Endothelial cell of umbilical vein (primary cell): ENCODE measurements at regions not wholly inside any gene's neighbourhood (a gene's known extent, or its start where the extent isn't known, plus 50 kb on each side); places are given as distances from the start of the nearest gene placed in this dataset.

ENCODE experiments used
- BruUV-seq: library from RNA; stranded (reverse); fragments of 400-500 nt; replicated peaks from 2 replicates; lab custom pipeline; 2021; lab: Mats Ljungman, UMichigan
- CTCF ChIA-PET: fragments of 300-600, 350-600 bp; sonication (Branson Sonifier 250); formaldehyde crosslinking; loops from one replicate; lab custom pipeline; 2021; ENCODE audit warnings: antibody characterized with exemption, inconsistent platforms; lab: Charles Lee
- POLR2A ChIA-PET: fragments of 300-600, 350-600 bp; sonication (Branson Sonifier 250); formaldehyde crosslinking; loops from one replicate; lab custom pipeline; 2021; ENCODE audit warnings: antibody characterized with exemption, inconsistent platforms; lab: Charles Lee
- DNase-seq: peaks from one replicate; pipeline ENCODE4 v3.0.0-alpha.2; 2011; ENCODE audit warnings: low read depth, low spot score
- FAIRE-seq: peaks from 2 replicates; lab custom pipeline; 2011; peaks lifted over from hg19 to GRCh38; lab: Jason Lieb, UNC
- H2AFZ ChIP-seq: 2 replicates; pipeline ENCODE4 v1.6.0; 2012; ENCODE audit warnings: low read depth, low read length, control low read depth, inconsistent platforms
- H3K27ac ChIP-seq: 2 replicates; pipeline ENCODE4 v1.5.1; 2011; ENCODE audit warnings: low read depth, mild to moderate bottlenecking, control low read depth, low read length, moderate library complexity; ENCODE audit not compliant: insufficient read depth
- H3K27me3 ChIP-seq, 2 experiments: 2 replicates each; pipeline versions ENCODE4 v1.6.0 to v1.6.1; 2011; ENCODE audit warnings: low read length in 2 of 2, mixed read lengths in 1 of 2; ENCODE audit not compliant: control insufficient read depth in 2 of 2, insufficient read depth in 2 of 2
- H3K36me3 ChIP-seq, 2 experiments: 2 replicates in 1 of 2; 3 replicates in 1 of 2; pipeline ENCODE4 v1.5.1; 2011; ENCODE audit warnings: low read length in 2 of 2, mild to moderate bottlenecking in 1 of 2, moderate library complexity in 1 of 2; ENCODE audit not compliant: control insufficient read depth in 2 of 2, insufficient read depth in 2 of 2; ENCODE audit errors: extremely low read depth in 1 of 2
- H3K4me1 ChIP-seq: 3 replicates; pipeline ENCODE4 v1.5.1; 2011; ENCODE audit warnings: mild to moderate bottlenecking, low read length; ENCODE audit not compliant: control insufficient read depth, insufficient read depth; ENCODE audit errors: extremely low read depth
- H3K4me2 ChIP-seq: 2 replicates; pipeline ENCODE4 v1.6.1; 2011; ENCODE audit warnings: low read length, control low read depth, mixed read lengths; ENCODE audit not compliant: insufficient read depth
- H3K4me3 ChIP-seq, 3 experiments: fragments of 200-600 bp in 1 of 3; sonication (generic), shearing (Covaris generic) in 1 of 3; replicated peaks in 1 of 3; 2 replicates each; pipeline ENCODE4 v1.5.1; 2011 to 2016; ENCODE audit warnings: control low read depth in 3 of 3, low read length in 3 of 3, mild to moderate bottlenecking in 2 of 3, inconsistent platforms in 1 of 3, low read depth in 1 of 3, moderate library complexity in 1 of 3; ENCODE audit not compliant: insufficient read depth in 1 of 3
- H3K79me2 ChIP-seq: 2 replicates; pipeline ENCODE4 v1.6.0; 2012; ENCODE audit warnings: low read length, inconsistent platforms; ENCODE audit not compliant: control insufficient read depth, insufficient read depth
- H3K9ac ChIP-seq: replicated peaks from 2 replicates; pipeline ENCODE3; 2011; ENCODE audit warnings: low read length, control low read depth; ENCODE audit not compliant: insufficient read depth; ENCODE audit errors: extremely low read depth
- H3K9me1 ChIP-seq: replicated peaks from 3 replicates; pipeline ENCODE4 v1.6.0; 2011; ENCODE audit warnings: mild to moderate bottlenecking, low read length; ENCODE audit not compliant: control insufficient read depth, insufficient read depth; ENCODE audit errors: extremely low read depth
- H3K9me3 ChIP-seq: replicated peaks from 2 replicates; pipeline ENCODE4 v1.5.1; 2012; ENCODE audit warnings: low read length, inconsistent platforms; ENCODE audit not compliant: control insufficient read depth, insufficient read depth
- H4K20me1 ChIP-seq: replicated peaks from 2 replicates; pipeline ENCODE3; 2011; ENCODE audit warnings: mild to moderate bottlenecking, low read length; ENCODE audit not compliant: control insufficient read depth, insufficient read depth; ENCODE audit errors: extremely low read depth
- EZH2 ChIP-seq: IDR thresholded peaks from 2 replicates; pipeline ENCODE4 v1.6.1; 2012; ENCODE audit warnings: borderline replicate concordance, low read depth, mild to moderate bottlenecking, moderate library complexity, low read length, inconsistent platforms; ENCODE audit not compliant: severe bottlenecking
- FOS ChIP-seq: IDR thresholded peaks from 2 replicates; pipeline ENCODE4 v1.6.1; 2011; ENCODE audit warnings: mild to moderate bottlenecking, low read length, moderate library complexity, borderline replicate concordance; ENCODE audit not compliant: insufficient read depth
- GATA2 ChIP-seq: IDR thresholded peaks from 2 replicates; pipeline ENCODE4 v1.7.0; 2011; ENCODE audit warnings: low read depth, mild to moderate bottlenecking, moderate library complexity, mixed read lengths, low read length; ENCODE audit not compliant: insufficient read length, insufficient read depth
- MAX ChIP-seq: IDR thresholded peaks from 2 replicates; pipeline ENCODE4 v1.6.1; 2011; ENCODE audit not compliant: insufficient read depth, insufficient read length
- POLR2AphosphoS5 ChIP-seq: IDR thresholded peaks from 2 replicates; pipeline ENCODE4 v1.6.1; 2012; ENCODE audit warnings: low read depth, mild to moderate bottlenecking, control low read depth, low read length, moderate library complexity; ENCODE audit not compliant: insufficient read depth
- dilution Hi-C: fragments of 300-500 bp; cut with MboI; formaldehyde crosslinking; loops from one replicate; pipeline ENCODE4 v1.15.0; 2019; ENCODE audit warnings: low sequenced_read_pairs; ENCODE audit not compliant: extremely low pct_ligation_motif_present
- intact Hi-C: fragments of 100-400 bp; cut with micrococcal nuclease; formaldehyde crosslinking; loops from one replicate; pipeline ENCODE4 v1.10.0; 2022

GRCh38 chr10:109784236-109784635 lies 139.1 kb downstream of the XPNPEP1 start:
- Histone ChIP-seq H3K9me3 (no peaks in the 10 kb centered on the region), H3K9me1 (no peaks in the 10 kb centered on the region), H3K4me3 (no peak overlapping the region), H4K20me1 (no peaks in the 10 kb centered on the region), H3K27me3 (no peaks in the 10 kb centered on the region), H2AFZ (no peak overlapping the region), H3K4me2 (no peak overlapping the region), H3K9ac (no peak overlapping the region), H3K79me2 (no peaks in the 10 kb centered on the region), H3K4me1 (no peaks in the 10 kb centered on the region), H3K27ac (no peak overlapping the region), H3K36me3 (no peaks in the 10 kb centered on the region)
- dilution Hi-C loops, result no loop called here
- intact Hi-C loops, result no loop called here
- ChIA-PET CTCF (interaction anchor here (0.7 kb wide), 1 partner anchor 11 kb away, joined by 3 read pairs; no protein-coding TSS in a partner anchor), POLR2A (no interaction called here)
- DNase-seq (no peak), FAIRE-seq (no peak)
- TF ChIP-seq MAX, result no peak
- no peak for TF ChIP-seq POLR2AphosphoS5
- BruUV-seq, result no TSS peak

- no peaks in the 10 kb centered on the region for H4K20me1 ChIP-seq
- H3K27me3 ChIP-seq, result no peaks in the 10 kb centered on the region
- intact Hi-C loops (no loop called here), dilution Hi-C loops (no loop called here)
- no peak overlapping the region for H3K4me3 ChIP-seq
- H3K4me1 ChIP-seq, result no peaks in the 10 kb centered on the region
- H3K9ac ChIP-seq, result no peak overlapping the region
- H3K79me2 ChIP-seq, result no peaks in the 10 kb centered on the region
- DNase-seq, result no peak
- CTCF ChIA-PET, result no interaction called here
- H3K9me3 ChIP-seq, result no peaks in the 10 kb centered on the region
- no peaks in the 10 kb centered on the region for H3K9me1 ChIP-seq
- H3K4me2 ChIP-seq, result no peak overlapping the region
- H3K27ac ChIP-seq, result no peak overlapping the region
- H3K36me3 ChIP-seq, result no peaks in the 10 kb centered on the region
- POLR2A ChIA-PET, result no interaction called here
- FAIRE-seq, result no peak
- H2AFZ ChIP-seq, result no peak overlapping the region
- no peak for TF ChIP-seq GATA2
- TF ChIP-seq EZH2, result no peak
- no peak for TF ChIP-seq FOS
- no TSS peak for BruUV-seq
Measured at GRCh38 chr10:109783286-109783685, 140.0 kb downstream of the XPNPEP1 start.
